ENCODE measurements at regions not wholly inside any gene's neighbourhood (a gene's known extent, or its start where the extent isn't known, plus 50 kb on each side); places are given as distances from the start of the nearest gene placed in this dataset.

- H3K4me3 ChIP-seq (ENCODE audit: low read depth, low read length), result no peak overlapping the region
- no peak for DNase-seq (ENCODE audit: low read depth)
- no peak for TF ChIP-seq MYC (IDR thresholded peaks at IDR 0.05; ENCODE audit: low read depth, low read length)
- TF ChIP-seq MAX (IDR thresholded peaks at IDR 0.05; ENCODE audit: low read depth, low read length), result no peak
- no peak for TF ChIP-seq CTCF (IDR thresholded peaks at IDR 0.05; ENCODE audit: low read depth, low read length)
- TF ChIP-seq POLR2A (IDR thresholded peaks at IDR 0.05; ENCODE audit: extremely low read depth, insufficient read length), result no peak
These were observed 1323.8 kb downstream of the UQCRFS1 start for GRCh38 chr19:27889156-27889555.

- no peak for DNase-seq (ENCODE audit: low read depth)
- no peak overlapping the region for H3K4me3 ChIP-seq (ENCODE audit: low read depth, low read length)
- TF ChIP-seq MAX (IDR thresholded peaks at IDR 0.05; ENCODE audit: low read depth, low read length) (no peak), CTCF (IDR thresholded peaks at IDR 0.05; ENCODE audit: low read depth, low read length) (no peak), MYC (IDR thresholded peaks at IDR 0.05; ENCODE audit: low read depth, low read length) (no peak), POLR2A (IDR thresholded peaks at IDR 0.05; ENCODE audit: extremely low read depth, insufficient read length) (no peak)
These were observed 1325.0 kb downstream of the UQCRFS1 start for GRCh38 chr19:27887946-27888345.

GRCh38 chr19:27885359-27885758 is 1327.6 kb downstream of the UQCRFS1 start:
- DNase-seq (ENCODE audit: low read depth), result no peak
- TF ChIP-seq MYC (IDR thresholded peaks at IDR 0.05; ENCODE audit: low read depth, low read length), result no peak
- no peak for TF ChIP-seq CTCF (IDR thresholded peaks at IDR 0.05; ENCODE audit: low read depth, low read length)
- no peak for TF ChIP-seq POLR2A (IDR thresholded peaks at IDR 0.05; ENCODE audit: extremely low read depth, insufficient read length)
- TF ChIP-seq MAX (IDR thresholded peaks at IDR 0.05; ENCODE audit: low read depth, low read length), result no peak
- H3K4me3 ChIP-seq (ENCODE audit: low read depth, low read length), result no peak overlapping the region

GRCh38 chr19:27884376-27884775 is 1328.6 kb downstream of the UQCRFS1 start:
- DNase-seq (ENCODE audit: low read depth), result no peak
- no peak for TF ChIP-seq MYC (IDR thresholded peaks at IDR 0.05; ENCODE audit: low read depth, low read length)
- TF ChIP-seq MAX (IDR thresholded peaks at IDR 0.05; ENCODE audit: low read depth, low read length), result no peak
- no peak for TF ChIP-seq CTCF (IDR thresholded peaks at IDR 0.05; ENCODE audit: low read depth, low read length)
- TF ChIP-seq POLR2A (IDR thresholded peaks at IDR 0.05; ENCODE audit: extremely low read depth, insufficient read length), result no peak

GRCh38 chr19:27881213-27881612 is 1331.7 kb downstream of the UQCRFS1 start:
- no peak overlapping the region for H3K4me3 ChIP-seq (ENCODE audit: low read depth, low read length)
- TF ChIP-seq MAX (IDR thresholded peaks at IDR 0.05; ENCODE audit: low read depth, low read length) (no peak), CTCF (IDR thresholded peaks at IDR 0.05; ENCODE audit: low read depth, low read length) (no peak), POLR2A (IDR thresholded peaks at IDR 0.05; ENCODE audit: extremely low read depth, insufficient read length) (no peak), MYC (IDR thresholded peaks at IDR 0.05; ENCODE audit: low read depth, low read length) (no peak)
- no peak for DNase-seq (ENCODE audit: low read depth)

More at GRCh38 chr19:27884376-27884775, 1328.6 kb downstream of the UQCRFS1 start:
- no peak overlapping the region for H3K4me3 ChIP-seq (ENCODE audit: low read depth, low read length)
